OCI-LY1 (cell line): ENCODE measurements at regions not wholly inside any gene's neighbourhood (a gene's known extent, or its start where the extent isn't known, plus 50 kb on each side); places are given as distances from the start of the nearest gene placed in this dataset.

Source experiments
- H2AFZ ChIP-seq: fragments of 200-600 bp; sonication (generic), shearing (Covaris generic); 2 replicates; pipeline ENCODE4 v1.6.0; 2014; ENCODE audit warnings: antibody characterized with exemption, mild to moderate bottlenecking, low read length
- H3F3A ChIP-seq: fragments of 200-600 bp; sonication (generic), shearing (Covaris generic); 2 replicates; pipeline ENCODE4 v1.6.0; 2014; ENCODE audit warnings: mild to moderate bottlenecking, antibody characterized with exemption, low read length, moderate library complexity; ENCODE audit not compliant: insufficient read depth
- H3K27ac ChIP-seq: fragments of 200-600 bp; sonication (generic); 2 replicates; pipeline ENCODE4 v1.5.1; 2014; ENCODE audit warnings: low read length, mixed run types, mild to moderate bottlenecking, low read depth; ENCODE audit not compliant: poor library complexity, severe bottlenecking
- H3K27me3 ChIP-seq: fragments of 200-600 bp; sonication (generic); 2 replicates; pipeline ENCODE4 v1.6.0; 2014; ENCODE audit warnings: antibody characterized with exemption, mild to moderate bottlenecking, low read length, moderate library complexity; ENCODE audit not compliant: insufficient read depth
- H3K36me3 ChIP-seq: fragments of 200-600 bp; sonication (generic); 2 replicates; pipeline ENCODE4 v1.6.1; 2014; ENCODE audit warnings: mild to moderate bottlenecking, antibody characterized with exemption, low read length, moderate library complexity, mixed read lengths; ENCODE audit not compliant: insufficient read depth
- H3K4me1 ChIP-seq: fragments of 200-600 bp; sonication (generic); 2 replicates; pipeline ENCODE4 v1.5.1; 2014; ENCODE audit warnings: mild to moderate bottlenecking, low read length, moderate library complexity; ENCODE audit not compliant: insufficient read depth, severe bottlenecking
- H3K4me2 ChIP-seq: fragments of 200-600 bp; sonication (generic), shearing (Covaris generic); 2 replicates; pipeline ENCODE4 v1.6.1; 2014; ENCODE audit warnings: low read length
- H3K4me3 ChIP-seq: fragments of 200-600 bp; sonication (generic); 2 replicates; pipeline ENCODE4 v1.5.1; 2014; ENCODE audit warnings: low read length, low read depth, mild to moderate bottlenecking, mixed read lengths; ENCODE audit not compliant: poor library complexity, severe bottlenecking
- H3K79me2 ChIP-seq: fragments of 200-600 bp; shearing (Covaris generic); 2 replicates; pipeline ENCODE4 v1.6.1; 2016; ENCODE audit warnings: mixed run types, low read length, mixed read lengths; ENCODE audit not compliant: insufficient read depth
- H3K9ac ChIP-seq: fragments of 200-600 bp; sonication (generic), shearing (Covaris generic); 2 replicates; pipeline ENCODE4 v1.6.1; 2014; ENCODE audit warnings: mild to moderate bottlenecking, low read length, mixed read lengths
- H3K9me2 ChIP-seq: fragments of 200-600 bp; sonication (generic), shearing (Covaris generic); 2 replicates; pipeline ENCODE4 v1.6.1; 2014; ENCODE audit warnings: low read depth, mild to moderate bottlenecking, low read length, mixed read lengths
- H3K9me3 ChIP-seq: fragments of 200-600 bp; shearing (Covaris generic); 2 replicates; pipeline ENCODE4 v1.6.1; 2014; ENCODE audit warnings: low read length, mixed read lengths
- H4K20me1 ChIP-seq: fragments of 200-600 bp; sonication (generic), shearing (Covaris generic); 2 replicates; pipeline ENCODE4 v1.6.0; 2016; ENCODE audit warnings: mild to moderate bottlenecking, low read length; ENCODE audit not compliant: insufficient read depth
- CTCF ChIP-seq: fragments of 200-600 bp; sonication (generic), shearing (Covaris generic); IDR thresholded peaks from 2 replicates; pipeline ENCODE4 v1.5.1; 2017; ENCODE audit warnings: mild to moderate bottlenecking, antibody characterized with exemption, low read length, moderate library complexity, mixed read lengths
- EZH2 ChIP-seq: fragments of 200-600 bp; sonication (generic), shearing (Covaris generic); IDR thresholded peaks from 2 replicates; pipeline ENCODE4 v1.8.0; 2017; ENCODE audit warnings: borderline replicate concordance, mixed run types, mild to moderate bottlenecking, antibody characterized with exemption, low read length, moderate library complexity, mixed read lengths

DNA sequence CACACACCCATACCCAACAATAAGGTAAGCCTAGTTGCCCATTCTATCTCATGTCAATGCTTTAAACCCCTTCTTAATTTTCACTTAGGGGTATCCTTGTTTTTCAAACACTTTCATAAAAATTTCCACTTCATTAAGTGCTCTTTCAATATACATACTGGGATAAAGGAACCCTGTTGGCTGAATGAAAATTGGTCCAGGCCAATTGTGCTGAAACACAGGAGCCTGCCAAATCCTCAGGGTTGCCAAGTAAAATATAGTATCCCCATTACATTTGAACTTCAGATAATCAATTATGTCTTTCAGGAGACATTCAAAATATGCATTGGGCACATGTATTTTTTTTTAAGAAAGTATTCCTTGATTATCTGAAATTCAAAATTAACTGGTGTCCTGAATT, 1131.1 kb downstream of the SLITRK1 start:
- Histone ChIP-seq H3K79me2 (no peaks in the 10 kb centered on the region), H4K20me1 (no peaks in the 10 kb centered on the region), H3K27ac (no peak overlapping the region), H3K36me3 (no peaks in the 10 kb centered on the region), H3K4me2 (no peak overlapping the region), H3K4me3 (no peak overlapping the region), H3K27me3 (no peaks in the 10 kb centered on the region), H3F3A (no peaks in the 10 kb centered on the region), H3K9ac (no peak overlapping the region), H3K4me1 (no peaks in the 10 kb centered on the region), H2AFZ (no peak overlapping the region), H3K9me3 (no peaks in the 10 kb centered on the region), H3K9me2 (no peaks in the 10 kb centered on the region)
- TF ChIP-seq EZH2 (no peak), CTCF (no peak)

- H3K4me2 ChIP-seq: no peak overlapping the region
- no peak for TF ChIP-seq CTCF
- no peaks in the 10 kb centered on the region for H4K20me1 ChIP-seq
- no peak overlapping the region for H3K4me3 ChIP-seq
- H3K27me3 ChIP-seq: no peaks in the 10 kb centered on the region
- H3F3A ChIP-seq: no peaks in the 10 kb centered on the region
- H3K9me3 ChIP-seq: no peaks in the 10 kb centered on the region
- H3K36me3 ChIP-seq: no peaks in the 10 kb centered on the region
- H3K27ac ChIP-seq: no peak overlapping the region
- no peak overlapping the region for H3K9ac ChIP-seq
- no peaks in the 10 kb centered on the region for H3K4me1 ChIP-seq
- H2AFZ ChIP-seq: no peak overlapping the region
- no peaks in the 10 kb centered on the region for H3K9me2 ChIP-seq
- H3K79me2 ChIP-seq: no peaks in the 10 kb centered on the region
Observed at GRCh38 chr13:82749551-82749950, 1132.7 kb downstream of the SLITRK1 start.

GRCh38 chr13:82747958-82748357, 1134.3 kb downstream of the SLITRK1 start:
- Histone ChIP-seq H3K9me3 (no peaks in the 10 kb centered on the region), H3K79me2 (no peaks in the 10 kb centered on the region), H3K9ac (no peak overlapping the region), H3K4me1 (no peaks in the 10 kb centered on the region), H3K4me3 (no peak overlapping the region), H2AFZ (no peak overlapping the region), H3F3A (no peaks in the 10 kb centered on the region), H3K4me2 (no peak overlapping the region), H3K27ac (no peak overlapping the region), H3K36me3 (no peaks in the 10 kb centered on the region), H3K9me2 (no peaks in the 10 kb centered on the region), H3K27me3 (no peaks in the 10 kb centered on the region), H4K20me1 (no peaks in the 10 kb centered on the region)
- TF ChIP-seq EZH2: no peak
- TF ChIP-seq CTCF: no peak
